K562 (cell line): ENCODE measurements at regions not wholly inside any gene's neighbourhood (a gene's known extent, or its start where the extent isn't known, plus 50 kb on each side); places are given as distances from the start of the nearest gene placed in this dataset.

ENCODE experiments used
- RFX5 ChIP-seq: IDR thresholded peaks from 2 replicates; pipeline ENCODE4 v1.6.1; 2011; ENCODE audit warnings: low read depth, mild to moderate bottlenecking, improper control_type of control experiment, low read length
- TCF7L2 ChIP-seq: fragments of 150-350 bp; IDR thresholded peaks from 2 replicates; pipeline ENCODE4 v1.6.1; 2016; ENCODE audit warnings: low read depth, mild to moderate bottlenecking, low read length, moderate library complexity
- ZNF217 ChIP-seq: sonication (generic); formaldehyde crosslinking; IDR thresholded peaks from 2 replicates; pipeline ENCODE4 v1.8.0; 2022; ENCODE audit warnings: mild to moderate bottlenecking, missing genetic modification reagents

DNA sequence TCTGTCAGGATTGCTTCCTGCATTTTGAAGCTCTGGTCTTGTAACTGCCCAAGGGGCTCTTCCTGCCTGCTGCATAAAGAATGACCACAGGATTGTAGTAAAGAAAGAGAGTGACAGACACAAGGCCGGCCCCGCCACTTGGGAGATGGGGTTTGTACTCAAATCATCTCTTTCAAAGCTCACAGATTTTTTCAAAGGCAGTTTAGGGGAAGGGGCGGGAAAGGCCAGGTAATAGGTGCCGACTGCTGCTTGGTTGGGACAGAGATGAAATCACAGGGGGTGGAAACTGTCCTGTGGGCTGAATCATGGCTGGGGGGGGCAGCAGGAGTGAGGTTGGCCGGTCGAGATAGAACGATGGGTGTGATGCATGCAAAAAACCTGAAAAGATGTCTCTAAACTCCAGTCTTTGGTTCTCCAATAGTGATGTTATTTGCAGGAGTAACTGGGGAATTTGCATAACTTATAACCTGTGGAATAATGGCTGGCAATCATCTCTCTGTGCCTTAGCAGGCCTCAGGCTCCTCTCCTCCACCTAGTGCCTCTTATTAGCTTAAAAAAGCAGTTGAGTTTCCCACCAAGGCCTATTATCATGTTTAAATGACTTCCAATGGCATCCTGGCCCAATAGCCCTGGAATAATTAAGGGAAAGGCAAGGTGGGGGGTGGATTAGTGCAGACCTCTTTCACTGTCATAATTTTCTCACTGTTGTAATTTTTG, 778.4 kb upstream of the FRG1 start:
- TF ChIP-seq ZNF217 (CRISPR knock-in tag) (no peak), RFX5 (no peak), TCF7L2 (no peak)
